Pancreas (tissue), 10 donors: ENCODE measurements at regions not wholly inside any gene's neighbourhood (a gene's known extent, or its start where the extent isn't known, plus 50 kb on each side); places are given as distances from the start of the nearest gene placed in this dataset.
"Not testable (repeated sequence)": the region's sequence is repeated elsewhere in the genome, so short reads cannot be mapped to it uniquely, and the experiment has no call there.

Experiments used
- ATAC-seq, 4 donors: fragments of 200-7000 bp; cut with Tn5 transposase; one replicate each; pipeline versions ENCODE4 v1.8.0 to v1.9.1; 2020; ENCODE audit warnings: mild to moderate bottlenecking in 4 of 4, moderate library complexity in 4 of 4
- DNase-seq, 6 donors: peaks; one replicate each; pipeline ENCODE4 v3.0.0-alpha.2; 2020
- FAIRE-seq: peaks from 2 replicates; lab custom pipeline; 2012; peaks lifted over from hg19 to GRCh38; lab: Jason Lieb, UNC
- H3K27ac ChIP-seq, 4 donors: fragments of 200-600 bp; sonication (generic); 1 replicate in 3 of 4; 2 replicates in 1 of 4; pipeline versions ENCODE4 v1.5.0 to v1.8.0; 2020
- H3K27me3 ChIP-seq, 4 donors: fragments of 200-600 bp; one replicate each; pipeline ENCODE4 v1.8.0; 2021
- H3K36me3 ChIP-seq, 3 donors: fragments of 200-600 bp; sonication (generic) in 1 of 3; one replicate each; pipeline versions ENCODE4 v1.5.0 to v1.8.0; 2020 to 2021
- H3K4me1 ChIP-seq, 3 donors: fragments of 200-600 bp; one replicate each; pipeline ENCODE4 v1.8.0; 2021
- H3K4me3 ChIP-seq, 4 donors: fragments of 200-600 bp; sonication (generic) in 2 of 4; one replicate each; pipeline versions ENCODE4 v1.5.0 to v1.8.0; 2020 to 2021
- H3K9me3 ChIP-seq, 4 donors: fragments of 200-600 bp; one replicate each; pipeline ENCODE4 v1.8.0; 2021
- WGBS, 2 donors: extraction: QIAGEN DNeasy Blood & Tissue Kit; methylation state at CpG; one replicate each; pipeline ENCODE4 v1.1.7; 2013; 5-methylcytosine and 5-hydroxymethylcytosine counted together
- intact Hi-C, 3 donors: fragments of 100-400 bp; cut with DNase I; formaldehyde crosslinking; loops; one replicate each; pipeline versions ENCODE4 v1.11.1 to v1.14.2; 2022
- TF ChIP-seq, protein P1 (sequence below), 4 donors: fragments of 200-600 bp; sonication (generic) in 3 of 4; IDR thresholded peaks; one replicate each; pipeline versions ENCODE4 v1.5.0 to v1.8.0; 2021; ENCODE audit warnings: antibody characterized with exemption in 4 of 4
- donor health status: healthy with polysubstance abuse.
- donor health status: DM: no; HTN: no; CAD: no; lungs with moderate emphysema.
- donor health status: DM: no; HTN: no; CAD: no.
- donor health status: control.
- donor health status: control.
- donor health status: Bipolar disorder and iron deficiency.
- donor health status: DM: yes; HTN: yes; CAD: no.
- donor health status: DM: no; HTN: no; CAD: no.
- donor health status: DM: no; HTN: no; CAD: no.
- donor health status: DM: yes; HTN: yes; CAD: no.

DNA sequence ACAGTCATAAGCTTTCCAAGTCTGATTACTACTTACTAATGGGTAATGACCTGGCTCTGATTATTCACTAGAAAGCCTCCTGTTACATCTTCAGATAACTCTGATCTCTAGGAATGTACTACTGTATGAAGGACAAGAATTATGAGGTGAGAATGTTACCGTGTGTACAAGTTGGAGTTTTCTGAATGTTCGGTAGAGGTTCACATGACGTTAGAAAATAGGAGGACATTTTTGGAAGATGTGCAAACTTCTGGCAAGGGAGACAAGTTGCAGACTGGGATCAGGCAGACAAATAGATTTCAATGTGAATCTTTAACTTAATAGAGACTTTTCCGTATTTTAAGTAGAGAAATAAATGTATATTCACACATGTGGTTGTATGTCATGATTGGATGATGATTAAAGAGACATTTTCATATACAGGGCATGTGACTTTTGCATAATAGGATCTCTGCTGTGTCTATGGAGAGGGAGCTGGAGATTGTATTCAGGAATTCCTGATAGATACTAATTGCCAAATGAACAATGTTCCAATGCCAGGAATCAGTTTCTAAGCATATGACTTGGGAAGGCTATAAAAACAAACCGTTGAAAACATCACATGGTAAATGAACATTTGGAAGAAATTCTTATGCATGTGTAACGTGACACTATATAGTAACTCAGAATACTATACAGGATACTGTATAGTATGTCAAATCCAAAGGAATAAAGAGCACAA, 1695.8 kb upstream of the PIK3C3 start:
- intact Hi-C loops: no loop called here
- H3K4me3 ChIP-seq: no peak overlapping the region
- TF ChIP-seq, protein P1, sequence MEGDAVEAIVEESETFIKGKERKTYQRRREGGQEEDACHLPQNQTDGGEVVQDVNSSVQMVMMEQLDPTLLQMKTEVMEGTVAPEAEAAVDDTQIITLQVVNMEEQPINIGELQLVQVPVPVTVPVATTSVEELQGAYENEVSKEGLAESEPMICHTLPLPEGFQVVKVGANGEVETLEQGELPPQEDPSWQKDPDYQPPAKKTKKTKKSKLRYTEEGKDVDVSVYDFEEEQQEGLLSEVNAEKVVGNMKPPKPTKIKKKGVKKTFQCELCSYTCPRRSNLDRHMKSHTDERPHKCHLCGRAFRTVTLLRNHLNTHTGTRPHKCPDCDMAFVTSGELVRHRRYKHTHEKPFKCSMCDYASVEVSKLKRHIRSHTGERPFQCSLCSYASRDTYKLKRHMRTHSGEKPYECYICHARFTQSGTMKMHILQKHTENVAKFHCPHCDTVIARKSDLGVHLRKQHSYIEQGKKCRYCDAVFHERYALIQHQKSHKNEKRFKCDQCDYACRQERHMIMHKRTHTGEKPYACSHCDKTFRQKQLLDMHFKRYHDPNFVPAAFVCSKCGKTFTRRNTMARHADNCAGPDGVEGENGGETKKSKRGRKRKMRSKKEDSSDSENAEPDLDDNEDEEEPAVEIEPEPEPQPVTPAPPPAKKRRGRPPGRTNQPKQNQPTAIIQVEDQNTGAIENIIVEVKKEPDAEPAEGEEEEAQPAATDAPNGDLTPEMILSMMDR (IDR thresholded peaks at IDR 0.05): no peak
- DNase-seq: no peak
- no peaks in the 10 kb centered on the region for H3K27me3 ChIP-seq
- ATAC-seq: no peak
- no peaks in the 10 kb centered on the region for H3K9me3 ChIP-seq
- H3K36me3 ChIP-seq: no peaks in the 10 kb centered on the region
- no peak overlapping the region for H3K27ac ChIP-seq
- WGBS, 2 donors: 58% methylated on average over 6 of the region's 6 CpGs
- no peaks in the 10 kb centered on the region for H3K4me1 ChIP-seq
- FAIRE-seq: no peak

DNA sequence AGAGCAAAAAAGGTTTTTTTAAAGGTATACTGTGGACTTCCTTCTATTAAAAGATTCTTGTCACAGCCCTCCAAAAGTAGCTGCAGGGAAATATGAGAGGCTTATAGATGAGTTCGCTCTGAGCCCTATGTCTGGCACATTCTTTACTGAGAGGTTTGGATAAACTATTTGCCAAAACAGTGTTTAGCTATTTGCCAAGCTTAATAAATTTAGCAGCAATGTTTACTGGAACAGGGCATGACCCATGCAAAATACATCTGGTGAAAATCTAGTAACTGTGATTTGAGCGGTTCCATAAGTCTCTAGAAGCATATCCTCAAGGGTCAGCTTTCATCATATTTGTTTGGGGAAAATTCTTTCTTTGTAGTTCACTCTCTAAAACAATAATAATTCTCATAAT, 1696.7 kb upstream of the PIK3C3 start:
- intact Hi-C loops: no loop called here

GRCh38 chr18:40250236-40250635, 1704.8 kb upstream of the PIK3C3 start:
- H3K4me3 ChIP-seq: no peak overlapping the region
- intact Hi-C loops: no loop called here
- H3K9me3 ChIP-seq: no peaks in the 10 kb centered on the region
- TF ChIP-seq, protein P1 (IDR thresholded peaks at IDR 0.05): no peak
- no peak for ATAC-seq
- no peaks in the 10 kb centered on the region for H3K4me1 ChIP-seq
- no peak overlapping the region for H3K27ac ChIP-seq
- no peaks in the 10 kb centered on the region for H3K36me3 ChIP-seq
- DNase-seq: no peak
- H3K27me3 ChIP-seq: no peaks in the 10 kb centered on the region
- WGBS, 2 donors: 32 to 41% methylated on average over 1 of the region's 1 CpG
- FAIRE-seq: no peak

More for the DNA sequence above, 1696.7 kb upstream of the PIK3C3 start:
- DNase-seq (no peak), FAIRE-seq (no peak), ATAC-seq (no peak)
- no peaks in the 10 kb centered on the region for H3K9me3 ChIP-seq
- no peak overlapping the region for H3K4me3 ChIP-seq
- TF ChIP-seq, protein P1 (IDR thresholded peaks at IDR 0.05): no peak
- no peaks in the 10 kb centered on the region for H3K27me3 ChIP-seq
- no peaks in the 10 kb centered on the region for H3K36me3 ChIP-seq
- 52 to 53% methylated on average over 2 of the region's 2 CpGs for WGBS, 2 donors
- H3K4me1 ChIP-seq: no peaks in the 10 kb centered on the region
- H3K27ac ChIP-seq: no peak overlapping the region

- FAIRE-seq (no peak), DNase-seq (no peak), ATAC-seq (no peak)
- Histone ChIP-seq H3K4me1 (no peaks in the 10 kb centered on the region), H3K9me3 (no peaks in the 10 kb centered on the region), H3K27me3 (no peaks in the 10 kb centered on the region), H3K27ac (no peak overlapping the region), H3K36me3 (no peaks in the 10 kb centered on the region), H3K4me3 (no peak overlapping the region)
- intact Hi-C loops: no loop called here
- TF ChIP-seq, protein P1 (IDR thresholded peaks at IDR 0.05): no peak
- WGBS, 2 donors: 13 to 18% methylated on average over 3 of the region's 3 CpGs
These were observed 1705.5 kb upstream of the PIK3C3 start for GRCh38 chr18:40249390-40250080.

DNA sequence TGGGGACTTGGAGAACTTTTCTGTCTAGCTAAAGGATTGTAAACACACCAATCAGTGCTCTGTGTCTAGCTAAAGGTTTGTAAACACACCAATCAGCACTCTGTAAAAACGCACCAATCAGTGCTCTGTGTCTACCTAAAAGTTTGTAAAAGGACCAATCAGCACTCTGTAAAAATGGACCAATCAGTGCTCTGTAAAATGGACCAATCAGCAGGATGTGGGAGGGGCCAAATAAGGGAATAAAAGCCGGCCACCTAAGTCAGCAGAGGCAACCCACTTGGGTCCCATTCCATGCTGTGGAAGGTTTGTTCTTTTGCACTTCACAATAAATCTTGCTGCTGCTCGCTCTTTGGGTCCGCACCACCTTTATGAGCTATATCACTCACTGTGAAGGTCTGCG, 1709.4 kb upstream of the PIK3C3 start:
- FAIRE-seq, H3K27me3 ChIP-seq, ATAC-seq, intact Hi-C loops, H3K4me3 ChIP-seq, H3K9me3 ChIP-seq, H3K27ac ChIP-seq, H3K4me1 ChIP-seq, H3K36me3 ChIP-seq, DNase-seq: not testable (repeated sequence)
- 69 to 75% methylated on average over 5 of the region's 5 CpGs for WGBS, 2 donors
